ENCODE measurements at regions not wholly inside any gene's neighbourhood (a gene's known extent, or its start where the extent isn't known, plus 50 kb on each side); places are given as distances from the start of the nearest gene placed in this dataset.

DNA sequence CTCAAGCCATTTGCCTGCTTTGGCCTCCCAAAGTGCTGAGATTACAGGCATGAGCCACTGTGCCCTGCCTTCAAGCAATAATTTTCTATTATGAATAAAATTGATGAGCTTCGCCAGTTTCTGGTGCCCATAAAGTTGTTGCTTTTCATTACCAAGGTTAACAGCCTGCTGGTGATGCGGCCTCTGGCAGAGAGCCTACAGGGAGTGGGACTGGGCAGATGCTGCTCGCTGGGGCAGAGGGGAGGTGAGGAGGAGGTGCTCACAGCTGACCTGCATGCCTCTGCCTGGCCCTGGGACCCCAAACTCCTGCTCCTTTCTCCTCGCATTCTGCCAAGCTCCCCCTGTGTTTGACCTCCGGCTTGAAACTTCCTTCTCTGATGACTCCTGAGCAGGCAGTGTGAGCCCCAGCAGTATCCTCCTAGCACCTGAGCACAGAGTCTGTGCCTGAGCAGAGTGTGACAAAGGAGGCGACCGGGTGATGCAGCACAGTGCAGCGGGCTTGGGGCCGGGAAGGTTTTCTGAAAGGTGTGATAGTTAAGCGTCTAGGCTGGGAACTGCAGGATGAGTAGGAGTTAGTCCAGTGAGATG is 56.1 kb upstream of the B3GAT1 start:
- no peak for TF ChIP-seq CTCF (IDR thresholded peaks at IDR 0.05; ENCODE audit: borderline replicate concordance, extremely low read depth, insufficient read depth)
- Histone ChIP-seq H3K36me3 (ENCODE audit: control insufficient read depth in 2 of 3, insufficient read depth in 3 of 3, low read length in 3 of 3) (no peaks in the 10 kb centered on the region), H3K4me3 (ENCODE audit: low read length in 3 of 3) (peak overlapping the region in 2 of 3 donors; percentile 51 to 66), H3K4me1 (ENCODE audit: control insufficient read depth in 2 of 3, insufficient read depth in 2 of 3, low read depth in 1 of 3, low read length in 3 of 3) (peaks cover 0 to 8% (median 2%) of the 10 kb centered on the region in 3 donors), H3K27ac (ENCODE audit: low read depth in 2 of 2, low read length in 2 of 2) (peak overlapping the region in 1 of 2 donors; percentile 37), H3K9me3 (ENCODE audit: control insufficient read depth in 2 of 3, insufficient read depth in 1 of 3, low read length in 3 of 3) (no peaks in the 10 kb centered on the region), H3K27me3 (ENCODE audit: control insufficient read depth, insufficient read depth, low read length) (no peaks in the 10 kb centered on the region), H3K9ac (ENCODE audit: low read length in 3 of 3) (peak overlapping the region in 1 of 3 donors; percentile 15)
- DNase-seq (no peak), FAIRE-seq (no peak)
- intact Hi-C loops (cut with DNase I): no loop called here

DNA sequence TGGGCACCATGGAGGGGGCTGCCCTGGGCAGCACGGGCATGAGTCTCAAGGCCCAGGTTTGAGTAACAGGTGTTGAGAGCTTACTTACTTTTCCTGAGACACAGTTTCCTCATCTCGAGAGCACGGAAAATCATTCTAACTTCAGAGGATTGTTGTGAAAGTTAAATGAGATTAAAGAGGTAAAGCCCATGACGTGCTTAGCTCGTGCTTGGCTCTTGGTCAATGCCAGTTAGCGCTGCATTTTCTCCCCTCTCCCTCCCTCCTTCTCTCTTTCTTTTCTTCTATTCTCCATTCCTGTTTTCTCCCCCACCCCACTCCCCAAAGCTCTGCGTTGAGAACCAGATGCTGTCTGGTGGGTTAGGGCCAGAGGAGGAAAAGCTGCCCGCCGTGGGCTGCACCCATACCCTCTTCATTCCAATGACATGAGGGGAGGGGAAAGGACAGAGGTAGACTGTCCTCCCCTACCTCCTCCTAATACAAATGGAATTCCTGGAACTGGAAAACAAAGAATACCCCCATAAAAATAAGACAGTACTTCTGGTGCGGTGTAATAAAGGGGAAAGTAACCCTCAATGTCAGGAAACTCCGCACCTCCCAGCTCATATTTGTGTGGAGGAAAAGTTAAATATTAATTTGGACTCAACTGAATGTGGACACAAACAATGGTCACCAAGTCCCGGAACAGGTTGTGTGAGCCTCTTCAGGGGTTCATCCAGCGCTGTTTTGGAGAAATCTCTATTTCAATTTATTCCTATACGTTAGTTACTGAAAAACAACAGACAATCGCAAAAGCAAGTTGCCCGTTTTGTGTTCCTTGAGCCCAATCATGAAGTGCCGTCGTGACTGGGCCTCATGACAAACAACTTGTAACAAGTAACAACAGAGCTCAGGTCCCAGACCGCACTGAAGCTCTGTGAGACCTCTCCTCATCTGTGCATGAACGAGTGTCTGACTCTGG is 54.8 kb upstream of the B3GAT1 start:
- H3K27ac ChIP-seq (ENCODE audit: low read depth in 2 of 2, low read length in 2 of 2): peak overlapping the region; percentile 76 to 85
- DNase-seq: peak in 1 of 5 donors; percentile 32

GRCh38 chr11:134466156-134466555 is 54.1 kb upstream of the B3GAT1 start:
- H3K27me3 ChIP-seq (ENCODE audit: control insufficient read depth, insufficient read depth, low read length): no peaks in the 10 kb centered on the region
- no peak for FAIRE-seq
- H3K27ac ChIP-seq (ENCODE audit: low read depth in 2 of 2, low read length in 2 of 2): peak overlapping the region; percentile 76 to 85
- peak overlapping the region in 1 of 3 donors; percentile 22 for H3K9ac ChIP-seq (ENCODE audit: low read length in 3 of 3)
- intact Hi-C loops (cut with DNase I): no loop called here
- peaks cover 0 to 8% (median 2%) of the 10 kb centered on the region in 3 donors for H3K4me1 ChIP-seq (ENCODE audit: control insufficient read depth in 2 of 3, insufficient read depth in 2 of 3, low read depth in 1 of 3, low read length in 3 of 3)
- DNase-seq: peak in 2 of 5 donors; percentile 20 to 25
- no peaks in the 10 kb centered on the region for H3K36me3 ChIP-seq (ENCODE audit: control insufficient read depth in 2 of 3, insufficient read depth in 3 of 3, low read length in 3 of 3)
- H3K4me3 ChIP-seq (ENCODE audit: low read length in 3 of 3): peak overlapping the region in 2 of 3 donors; percentile 32 to 66
- no peak for TF ChIP-seq CTCF (IDR thresholded peaks at IDR 0.05; ENCODE audit: borderline replicate concordance, extremely low read depth, insufficient read depth)
- no peaks in the 10 kb centered on the region for H3K9me3 ChIP-seq (ENCODE audit: control insufficient read depth in 2 of 3, insufficient read depth in 1 of 3, low read length in 3 of 3)

More for the DNA sequence above, 54.8 kb upstream of the B3GAT1 start:
- H3K27me3 ChIP-seq (ENCODE audit: control insufficient read depth, insufficient read depth, low read length): no peaks in the 10 kb centered on the region
- no peak for FAIRE-seq
- no peaks in the 10 kb centered on the region for H3K36me3 ChIP-seq (ENCODE audit: control insufficient read depth in 2 of 3, insufficient read depth in 3 of 3, low read length in 3 of 3)
- H3K9me3 ChIP-seq (ENCODE audit: control insufficient read depth in 2 of 3, insufficient read depth in 1 of 3, low read length in 3 of 3): no peaks in the 10 kb centered on the region
- no peak for TF ChIP-seq CTCF (IDR thresholded peaks at IDR 0.05; ENCODE audit: borderline replicate concordance, extremely low read depth, insufficient read depth)
- peaks cover 0 to 8% (median 2%) of the 10 kb centered on the region in 3 donors for H3K4me1 ChIP-seq (ENCODE audit: control insufficient read depth in 2 of 3, insufficient read depth in 2 of 3, low read depth in 1 of 3, low read length in 3 of 3)
- intact Hi-C loops (cut with DNase I): no loop called here
- H3K9ac ChIP-seq (ENCODE audit: low read length in 3 of 3): peak overlapping the region in 1 of 3 donors; percentile 22
- H3K4me3 ChIP-seq (ENCODE audit: low read length in 3 of 3): peak overlapping the region in 2 of 3 donors; percentile 51 to 66
